UCSD-AML1 (cell line): ENCODE measurements at regions not wholly inside any gene's neighbourhood (a gene's known extent, or its start where the extent isn't known, plus 50 kb on each side); places are given as distances from the start of the nearest gene placed in this dataset.

Source experiments
- DNase-seq: peaks from one replicate; lab custom pipeline; 2025; ENCODE audit not compliant: unreplicated experiment; lab: John Stamatoyannopoulos, UW

DNA sequence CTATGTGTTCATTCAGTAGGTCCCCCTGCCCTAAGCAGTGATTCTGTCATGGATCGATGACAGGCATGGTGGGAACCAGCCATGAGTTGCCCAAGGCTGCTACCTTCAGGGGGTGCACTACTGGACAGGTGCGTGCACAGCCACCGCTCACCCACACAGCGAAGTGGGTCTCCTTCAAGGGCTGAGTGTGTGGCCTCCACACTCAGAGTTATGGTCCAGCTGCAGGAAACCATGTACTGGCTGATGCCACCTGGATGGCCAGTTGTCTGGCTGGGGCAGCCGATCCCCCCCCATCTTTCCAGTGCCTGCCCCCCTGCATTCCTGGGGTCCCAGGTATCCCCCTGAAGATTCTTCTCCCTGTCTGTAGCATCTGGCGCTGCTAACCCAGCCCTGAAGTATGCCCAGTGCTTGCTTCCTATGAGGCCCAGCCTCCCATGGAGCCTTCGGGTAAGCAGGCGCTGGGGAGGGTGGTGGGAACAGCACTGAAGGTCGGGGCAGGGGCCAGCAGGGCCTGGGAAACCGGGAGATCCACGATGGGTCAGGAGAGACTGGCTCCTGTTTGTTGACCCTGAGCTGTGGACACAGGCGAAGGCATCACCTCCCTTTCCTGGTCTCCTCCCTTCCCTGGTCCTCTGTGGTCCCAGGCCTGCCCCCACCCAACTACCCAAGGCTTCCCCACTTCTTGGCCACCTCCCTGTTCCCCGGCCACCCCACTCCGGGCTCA is 106.0 kb downstream of the VEGFA start:
- DNase-seq = no peak

DNA sequence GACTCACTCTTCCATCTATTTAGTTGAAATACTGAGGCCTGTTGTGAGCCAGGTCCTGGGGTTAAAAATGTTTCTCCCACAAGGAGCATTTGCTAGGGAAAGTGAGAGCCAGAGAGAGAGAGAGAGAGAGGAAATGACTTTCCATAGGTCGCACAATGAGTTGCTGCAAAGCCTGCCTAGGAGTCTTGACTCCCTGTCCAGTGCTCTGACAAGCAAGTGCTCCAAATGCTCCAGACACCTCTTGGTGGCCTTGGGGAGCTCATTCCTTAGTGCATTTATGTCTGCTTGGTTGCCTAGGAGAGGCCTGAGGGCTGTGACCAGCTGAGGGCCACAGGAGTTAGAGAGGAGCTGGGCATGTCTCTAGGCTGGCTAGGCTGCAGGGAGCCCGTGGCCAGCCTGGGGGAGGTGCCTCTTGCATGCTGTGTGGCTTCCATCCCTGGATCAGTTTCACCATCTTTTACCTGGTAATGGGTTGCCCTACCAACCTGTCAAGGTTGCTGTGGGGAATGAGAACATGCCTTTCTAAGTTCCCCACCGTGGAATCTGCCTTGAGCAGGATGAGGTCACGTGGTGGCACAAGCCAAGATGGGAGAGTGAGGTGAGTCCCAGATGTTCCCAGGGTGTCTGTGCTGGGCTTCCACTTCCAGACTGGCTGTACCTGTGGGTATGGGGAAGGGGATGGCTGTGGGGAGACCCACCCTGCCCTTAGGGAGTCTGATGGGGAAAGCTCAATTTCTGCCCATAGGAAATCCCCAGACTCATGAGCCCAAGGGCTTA is 105.0 kb downstream of the VEGFA start:
- DNase-seq = no peak

DNA sequence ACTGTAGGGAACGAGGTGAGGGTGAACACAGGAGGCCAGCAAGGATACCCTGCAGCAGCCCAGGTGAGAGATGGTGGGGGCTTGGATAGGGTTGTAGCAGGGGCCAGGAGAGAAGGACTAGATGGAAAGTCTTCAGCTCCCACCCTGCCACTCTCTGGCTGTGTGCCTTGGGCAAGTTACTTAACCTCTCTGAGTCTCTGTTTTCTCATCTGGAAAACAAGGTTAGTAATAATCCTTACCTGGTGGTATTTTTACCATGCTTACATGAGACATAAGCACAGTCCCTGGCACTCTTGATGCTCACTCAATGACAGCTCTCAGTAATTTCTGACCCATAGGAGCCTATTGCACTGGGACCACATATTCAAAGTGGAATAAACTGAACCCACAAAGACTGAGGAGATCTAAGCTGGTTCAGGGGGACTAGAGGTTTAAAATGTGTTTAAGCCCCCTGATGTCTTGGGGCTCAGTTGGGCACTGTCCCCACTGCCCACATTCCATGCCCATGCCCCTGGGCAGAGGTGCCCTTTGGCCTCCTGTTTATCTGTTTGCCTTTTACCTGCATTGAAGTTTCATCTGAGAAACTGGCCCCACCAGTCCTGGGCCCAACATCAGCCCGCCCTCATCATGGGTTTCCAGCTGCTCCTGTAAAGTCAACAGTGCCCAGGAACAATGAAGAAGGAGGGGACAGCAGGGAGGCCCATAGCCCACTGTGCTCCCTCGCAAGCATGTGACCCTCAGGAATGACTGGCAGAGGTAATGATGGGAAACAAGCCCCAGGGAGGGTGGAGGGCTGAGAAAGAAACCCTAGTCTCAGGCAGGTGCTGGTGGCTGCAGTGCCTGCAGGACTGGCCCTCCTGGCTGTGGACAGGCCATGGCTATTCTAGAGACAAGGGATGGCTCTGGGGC is 104.0 kb downstream of the VEGFA start:
- DNase-seq = no peak

DNA sequence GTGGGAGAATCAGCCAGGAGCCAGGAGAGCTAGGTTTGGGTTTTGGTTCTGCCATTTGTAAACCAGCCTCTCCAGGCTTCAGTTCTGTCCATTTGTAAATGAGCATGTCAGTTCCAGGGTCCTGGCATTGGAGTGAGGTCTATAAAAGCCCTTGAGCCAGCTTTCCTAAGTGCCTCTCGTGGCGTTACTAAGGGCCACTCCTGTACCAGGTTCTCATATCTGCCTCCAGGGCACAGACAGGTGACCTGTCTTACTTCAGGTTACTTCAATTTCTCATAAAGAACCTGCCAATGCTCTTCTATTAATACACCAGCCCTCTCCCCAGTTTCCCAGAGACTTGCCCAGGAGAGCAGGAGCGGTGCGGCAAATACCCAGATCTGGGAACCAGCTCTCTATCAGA is 101.9 kb downstream of the VEGFA start:
- no peak for DNase-seq

DNA sequence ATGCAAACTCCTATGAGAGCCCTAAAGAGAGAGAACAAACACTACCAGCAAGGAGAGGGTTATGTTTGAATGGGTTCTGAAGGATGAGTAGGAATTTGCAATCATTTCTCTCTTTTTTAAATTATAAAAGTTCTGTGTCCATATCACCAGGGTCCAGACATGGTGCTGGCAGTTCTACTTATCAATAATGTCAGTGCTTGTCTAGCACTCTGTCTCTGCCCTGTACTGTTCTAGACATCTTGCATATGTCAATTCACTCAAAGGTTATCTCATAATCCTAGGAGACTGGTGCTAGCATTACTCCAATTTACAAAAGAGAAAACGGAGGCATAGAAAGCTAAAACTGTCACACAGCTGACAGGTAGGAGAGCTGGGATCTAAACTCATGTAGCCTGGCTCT is 101.3 kb downstream of the VEGFA start:
- DNase-seq = no peak

DNA sequence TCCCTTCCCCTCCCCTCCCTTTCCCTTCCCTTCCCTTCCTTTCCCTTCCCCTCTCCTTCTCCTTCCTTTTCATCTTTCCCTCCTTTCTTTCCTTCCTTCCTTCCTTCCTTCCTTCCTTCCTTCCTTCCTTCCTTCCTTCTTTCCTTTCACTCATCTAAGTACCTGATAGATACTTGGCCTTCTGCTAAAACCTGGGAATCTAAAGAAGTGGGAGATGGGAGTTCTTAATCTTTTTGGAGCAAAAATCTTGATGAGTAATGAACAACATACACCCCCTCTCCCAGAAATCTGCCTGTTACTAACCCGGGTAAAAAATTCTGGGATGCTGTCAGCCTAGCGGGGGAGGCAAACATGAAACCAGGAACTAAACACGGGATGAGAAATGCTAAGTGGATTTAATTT is 100.7 kb downstream of the VEGFA start:
- DNase-seq = no peak

DNA sequence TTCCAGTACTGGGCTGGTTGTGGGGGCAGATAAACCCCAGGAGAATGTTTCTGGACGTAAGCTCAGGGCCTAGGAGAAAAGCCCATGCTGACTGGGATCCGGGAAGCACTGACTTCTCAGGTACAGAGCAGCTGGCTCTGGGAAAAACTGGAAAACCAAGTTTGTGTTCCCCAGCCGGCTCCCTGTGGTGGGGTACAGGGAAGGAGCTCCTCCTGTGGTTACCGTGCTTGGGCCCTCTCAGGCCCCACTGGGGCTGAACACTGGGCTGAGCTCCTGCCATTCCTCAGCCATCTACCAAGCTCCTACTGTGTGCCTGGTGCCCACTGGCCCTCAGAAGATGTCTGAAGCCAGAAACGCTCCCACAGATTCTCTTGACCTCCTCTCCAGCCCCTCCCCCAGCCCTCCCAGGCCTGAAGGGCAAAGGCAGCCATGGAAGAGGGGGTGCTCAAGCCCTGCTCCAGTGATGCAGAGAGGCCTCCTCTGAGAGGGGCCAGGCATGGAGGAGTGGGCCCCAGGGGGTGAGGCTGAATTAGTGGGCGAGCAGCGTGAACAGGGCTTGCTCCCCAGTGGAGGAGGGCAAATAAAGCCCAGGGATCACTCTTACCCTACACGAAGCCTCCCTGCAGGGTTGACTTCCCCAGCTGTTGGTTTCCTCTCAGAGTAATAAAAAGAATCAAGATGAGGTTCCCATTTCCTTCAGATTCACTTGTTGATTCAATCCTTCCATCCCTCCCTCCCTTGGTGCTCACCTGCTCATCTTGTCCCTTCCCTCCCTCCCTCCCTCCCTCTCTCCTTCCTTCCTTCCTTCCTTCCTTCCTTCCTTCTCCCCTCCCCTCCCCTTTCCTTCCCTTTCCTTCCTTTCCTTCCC is 100.0 kb downstream of the VEGFA start:
- no peak for DNase-seq

DNA sequence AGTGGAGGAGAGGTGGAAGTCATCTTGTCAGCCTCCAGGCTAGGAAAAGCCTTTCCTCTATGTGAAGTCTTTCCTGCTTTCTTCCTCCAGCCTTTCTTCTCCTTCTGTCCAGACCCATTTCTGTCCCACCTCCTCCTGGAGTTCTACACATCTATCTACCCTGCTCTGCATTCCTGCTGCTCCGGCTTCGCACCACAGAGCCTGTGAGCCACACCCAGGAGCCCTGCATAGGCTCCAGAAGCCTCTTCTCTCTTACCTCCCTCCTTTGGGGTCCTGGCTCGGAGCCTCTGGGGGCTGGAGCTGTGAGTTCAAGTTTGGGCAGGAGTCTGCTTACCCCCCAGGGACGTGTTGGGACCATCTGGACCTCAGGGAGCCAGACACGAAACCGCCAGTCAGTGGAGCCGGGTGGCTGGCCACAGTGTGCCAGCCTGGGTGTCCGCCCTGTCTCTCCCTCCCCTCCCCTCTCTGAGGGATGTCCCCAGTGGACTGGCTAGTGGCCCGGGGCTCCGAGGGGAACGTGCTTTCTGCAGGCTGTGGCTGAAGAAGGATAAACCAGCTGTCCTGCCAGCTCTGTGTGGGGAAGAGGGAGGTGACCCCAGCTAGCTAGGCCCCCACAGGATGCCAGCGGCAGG is 99.2 kb downstream of the VEGFA start:
- DNase-seq = no peak

DNA sequence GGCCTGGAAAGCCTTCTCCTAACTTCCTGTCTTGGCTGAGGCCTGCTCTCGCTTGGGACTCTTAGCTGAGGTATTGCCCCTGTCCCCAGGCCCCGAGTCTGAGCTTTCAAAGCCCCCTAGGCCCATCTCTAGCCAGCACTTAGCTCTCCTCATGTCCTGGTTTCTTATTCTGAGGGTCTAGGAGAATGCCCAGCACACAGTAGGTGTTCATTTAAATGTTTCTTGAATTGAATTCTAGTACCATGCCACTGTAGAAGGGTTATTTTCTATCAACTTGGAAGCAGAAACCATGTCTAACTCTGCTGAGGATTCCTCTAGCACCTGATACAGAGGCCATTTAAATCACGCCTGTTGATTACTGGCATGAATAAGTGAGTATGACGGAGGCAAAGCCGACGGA is 98.5 kb downstream of the VEGFA start:
- DNase-seq = no peak

DNA sequence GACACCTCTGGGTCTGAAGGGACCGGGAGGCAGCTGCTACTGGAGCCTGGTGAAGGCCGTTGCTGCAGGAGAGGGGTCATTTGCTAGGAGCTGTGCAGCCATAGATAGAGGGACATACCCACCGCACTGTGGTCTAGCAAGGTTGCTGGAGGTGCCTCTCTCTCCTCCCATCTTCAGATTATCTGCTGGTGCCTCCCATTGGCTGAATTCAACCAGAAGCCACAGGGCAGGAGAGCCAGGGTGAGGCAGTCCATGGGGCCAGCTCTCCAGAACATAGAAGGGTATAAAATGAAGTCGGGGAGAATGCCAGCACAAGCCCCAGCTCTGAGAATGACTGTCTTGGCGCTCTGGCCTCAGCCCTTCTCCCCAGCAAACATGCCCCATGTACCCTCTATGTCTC is 98.0 kb downstream of the VEGFA start:
- DNase-seq = no peak

DNA sequence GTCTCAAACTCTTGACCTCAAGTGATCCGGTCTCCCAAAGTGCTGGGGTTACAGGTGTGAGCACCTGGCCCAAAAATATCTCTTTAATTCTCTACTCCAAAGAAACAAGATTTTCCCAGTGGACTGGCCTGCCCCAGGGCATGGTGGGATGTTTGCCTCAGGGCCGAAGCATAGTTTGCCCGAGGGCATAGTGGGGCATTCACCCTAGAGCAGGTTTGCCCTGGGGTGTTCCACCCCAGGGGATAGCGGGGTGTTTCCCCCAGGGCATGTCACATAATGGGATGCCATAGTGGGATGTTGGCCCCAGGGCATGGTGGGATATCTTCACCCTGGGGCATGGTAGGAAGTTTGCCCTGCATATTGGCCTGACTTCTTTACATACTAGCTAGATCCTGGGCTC is 97.2 kb downstream of the VEGFA start:
- DNase-seq = no peak

DNA sequence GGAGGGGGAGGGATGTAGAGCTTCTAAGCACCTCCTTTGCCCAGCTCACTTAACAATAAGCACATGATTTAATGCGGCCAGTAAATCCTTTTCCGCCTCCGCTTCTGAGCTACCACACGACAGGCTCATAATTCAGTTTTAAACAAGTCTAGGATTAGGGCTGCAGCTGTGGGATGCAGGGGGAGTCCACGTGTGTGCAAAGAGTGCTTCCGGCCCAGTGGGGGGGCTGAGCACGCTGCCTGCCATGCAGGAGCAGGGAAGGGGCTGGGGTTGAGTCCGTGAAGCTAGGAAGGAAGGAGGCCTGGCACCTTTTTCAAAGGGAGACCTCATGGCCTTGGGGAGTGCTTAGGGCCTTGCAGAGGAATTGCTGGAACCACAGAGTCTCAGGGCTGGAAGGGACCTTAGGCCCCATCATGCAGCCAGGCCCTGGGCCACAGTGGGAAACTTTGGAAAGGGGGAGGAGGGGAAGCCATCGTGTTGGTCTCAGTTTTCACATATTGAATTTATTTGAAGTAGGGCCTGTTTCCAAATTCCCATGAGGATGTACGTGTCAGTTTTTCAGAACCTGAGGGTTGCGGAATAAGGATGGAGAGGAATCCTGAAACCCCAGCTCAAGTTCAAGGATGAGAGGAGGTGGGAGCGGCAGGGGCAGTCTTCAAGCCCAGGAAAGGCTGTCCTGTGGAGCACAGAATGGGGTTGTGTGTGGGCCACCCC is 96.1 kb downstream of the VEGFA start:
- DNase-seq = no peak

DNA sequence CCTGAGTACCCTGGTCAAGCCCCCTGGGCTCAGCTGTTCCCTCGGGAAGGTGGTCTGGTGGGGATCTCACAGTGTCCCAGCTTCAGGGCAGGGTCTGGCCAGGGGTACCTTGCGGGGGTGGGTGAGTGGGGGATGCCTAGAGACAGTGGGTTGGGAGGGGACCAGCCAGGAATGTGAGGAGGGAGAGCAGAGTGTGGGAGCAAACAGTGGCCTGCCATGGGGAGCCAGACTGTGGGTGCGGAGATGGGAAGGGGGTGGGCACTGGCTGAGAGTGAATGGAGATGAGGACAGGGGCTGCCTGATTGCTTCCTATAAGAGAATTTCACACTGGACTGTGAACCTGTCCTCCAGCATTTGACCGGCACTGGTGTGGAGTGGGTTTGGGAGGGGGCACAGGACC is 95.1 kb downstream of the VEGFA start:
- no peak for DNase-seq

DNA sequence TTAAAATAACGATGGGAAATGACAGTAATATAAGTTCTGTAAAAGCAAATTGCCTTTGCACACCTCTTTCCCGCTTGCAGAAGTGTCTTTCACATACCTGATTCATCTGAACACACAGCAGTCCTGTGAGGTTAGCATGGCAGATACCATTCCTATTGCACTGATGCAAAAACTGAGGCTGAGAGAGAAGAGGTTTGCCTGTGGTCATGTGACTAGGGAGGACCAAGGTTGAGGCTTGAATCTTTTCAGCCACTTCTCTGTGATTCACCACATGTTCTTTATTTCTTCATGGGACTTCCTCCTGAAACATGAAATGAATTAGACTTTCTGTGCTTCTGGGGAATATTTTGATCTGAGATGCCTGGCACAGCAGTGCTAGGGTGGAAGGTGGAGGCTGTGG is 92.9 kb downstream of the VEGFA start:
- DNase-seq = no peak

DNA sequence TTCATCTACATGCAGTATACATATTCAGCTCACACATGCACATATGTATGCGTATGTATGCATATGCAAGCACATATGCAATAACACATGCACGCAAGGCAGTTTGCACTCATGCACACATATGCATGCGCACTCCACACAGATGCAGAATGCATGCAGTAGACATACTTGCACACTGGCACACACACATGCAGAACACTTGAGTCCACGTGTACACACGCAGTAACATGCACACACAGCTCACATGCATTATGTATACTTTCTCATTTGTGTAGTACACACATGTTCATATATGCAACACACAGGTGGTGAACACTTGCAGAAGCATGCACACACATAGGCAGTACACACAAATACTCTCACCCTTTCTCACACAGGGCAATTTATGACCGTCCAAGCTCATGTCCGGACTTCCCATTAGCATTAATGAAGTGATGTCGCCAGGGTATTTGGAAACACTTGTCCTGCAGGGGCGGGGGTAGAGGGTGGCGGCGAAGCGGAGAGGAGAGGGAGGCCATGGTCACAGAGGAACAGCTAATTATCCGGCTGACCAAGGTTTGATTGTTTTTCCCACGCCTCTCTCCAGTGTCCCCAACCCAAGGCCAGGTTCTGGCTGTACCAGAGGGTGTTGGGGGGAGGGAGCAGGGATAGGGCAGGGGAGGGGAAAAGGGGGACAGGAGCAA is 91.3 kb downstream of the VEGFA start:
- DNase-seq = no peak

DNA sequence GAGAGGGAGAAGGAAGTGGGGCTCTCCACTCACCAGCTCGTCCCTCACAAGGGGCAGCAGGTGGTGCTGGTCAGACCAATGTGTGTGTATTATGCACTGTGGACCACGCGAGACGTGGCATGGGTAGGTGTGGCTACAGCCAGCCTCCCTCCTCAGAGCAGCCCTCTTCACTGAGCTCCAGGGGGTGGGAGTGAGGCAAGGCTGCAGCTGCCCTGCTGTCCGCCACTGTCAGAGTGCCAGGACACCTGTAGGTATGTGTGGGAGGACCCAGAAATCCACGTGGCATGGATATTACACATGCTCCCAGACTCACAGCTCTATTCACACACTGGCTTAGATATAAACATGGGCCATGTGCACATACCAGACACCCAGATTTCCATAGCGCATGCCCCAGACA is 90.3 kb downstream of the VEGFA start:
- DNase-seq = no peak

DNA sequence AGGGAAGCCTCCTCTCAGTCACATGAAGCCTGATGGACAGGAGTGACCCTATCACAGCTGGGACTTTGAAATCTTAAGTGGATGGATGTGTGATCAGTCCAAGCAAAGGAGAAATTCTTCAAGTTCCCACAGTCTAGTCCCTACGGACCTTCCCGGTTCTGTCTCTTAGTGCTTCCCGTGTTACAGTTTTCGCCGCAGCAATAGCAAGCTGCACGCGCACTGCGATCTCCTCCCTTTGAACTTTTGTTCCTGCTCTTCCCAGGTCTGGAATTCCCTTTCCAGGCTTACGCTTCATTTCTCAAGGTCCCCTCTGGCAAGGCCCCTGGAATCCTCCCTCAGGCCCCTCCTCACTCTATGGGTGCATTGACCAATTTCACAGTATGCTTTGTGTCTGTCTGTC is 89.2 kb downstream of the VEGFA start:
- DNase-seq = no peak

DNA sequence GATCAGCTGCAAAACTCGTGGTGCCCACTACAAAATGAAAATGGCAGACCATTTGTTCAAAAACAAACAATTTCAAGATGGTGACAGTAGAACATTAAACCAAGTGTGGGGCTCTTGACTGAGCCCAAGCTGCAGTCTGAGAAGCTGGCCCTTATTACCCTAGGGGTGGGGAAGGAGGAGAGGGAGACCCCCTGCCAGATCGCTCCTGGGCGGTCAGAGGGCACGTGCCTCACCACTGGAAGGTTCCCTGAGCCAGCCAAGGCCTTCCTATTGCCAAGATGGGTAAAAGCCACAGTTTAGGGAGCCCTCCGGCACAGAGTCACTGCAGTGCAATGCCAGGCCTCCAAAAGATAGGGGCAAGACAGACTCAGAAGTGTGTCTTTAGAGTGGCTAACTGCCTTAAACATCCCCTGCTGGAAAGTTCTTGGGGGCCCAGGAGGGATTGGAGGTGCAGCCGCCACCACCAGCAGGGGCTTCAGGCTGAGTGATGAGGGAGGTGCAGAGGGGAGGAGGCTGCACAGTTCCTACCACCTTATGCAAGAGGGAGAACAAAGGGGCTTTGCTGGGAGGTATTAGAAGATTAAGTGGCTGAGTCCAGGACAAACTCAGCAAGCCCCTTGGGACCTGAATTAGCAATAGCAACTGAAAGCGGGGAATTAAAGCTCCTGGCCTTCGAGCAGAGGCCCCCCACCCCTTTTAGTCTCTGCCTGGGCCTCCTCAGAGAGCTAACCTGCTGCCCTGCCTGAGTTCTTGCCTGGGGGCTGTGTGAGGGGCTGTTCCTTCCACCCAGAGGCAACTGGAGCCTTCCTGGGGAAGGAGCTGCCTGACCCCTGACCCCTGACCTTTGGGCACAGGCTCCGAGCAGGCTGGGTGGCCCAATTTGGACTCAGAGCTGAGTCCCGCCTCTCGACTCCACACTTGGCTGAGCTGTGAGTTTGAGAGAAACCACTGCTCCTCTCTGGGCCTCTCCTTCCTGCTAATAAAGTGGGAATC is 88.4 kb downstream of the VEGFA start:
- DNase-seq = no peak
